CD1c-positive myeloid dendritic cell (primary cell): ENCODE measurements at regions not wholly inside any gene's neighbourhood (a gene's known extent, or its start where the extent isn't known, plus 50 kb on each side); places are given as distances from the start of the nearest gene placed in this dataset.

Source experiments
- DNase-seq: peaks from one replicate; pipeline ENCODE4 v3.0.0-alpha.2; 2016; ENCODE audit errors: extremely low spot score

GRCh38 chr3:107068980-107069379 is 308.3 kb upstream of the CCDC54 start:
- peak; percentile 45 for DNase-seq

GRCh38 chr3:107076946-107077345 is 300.3 kb upstream of the CCDC54 start:
- no peak for DNase-seq

GRCh38 chr3:107077391-107077790 is 299.8 kb upstream of the CCDC54 start:
- DNase-seq, result no peak

GRCh38 chr3:107082527-107082926 is 294.7 kb upstream of the CCDC54 start:
- DNase-seq, result no peak

- no peak for DNase-seq
Observed at GRCh38 chr3:107085261-107085660, 292.0 kb upstream of the CCDC54 start.

GRCh38 chr3:107092121-107092520 is 285.1 kb upstream of the CCDC54 start:
- no peak for DNase-seq

- DNase-seq, result peak; percentile 1
Observed at GRCh38 chr3:107098864-107099263, 278.4 kb upstream of the CCDC54 start.

GRCh38 chr3:107100137-107100536 is 277.1 kb upstream of the CCDC54 start:
- DNase-seq, result no peak

- no peak for DNase-seq
Observed at GRCh38 chr3:107100573-107100972, 276.7 kb upstream of the CCDC54 start.

- DNase-seq, result no peak
Observed at GRCh38 chr3:107103786-107104185, 273.5 kb upstream of the CCDC54 start.

GRCh38 chr3:107106316-107106715 is 270.9 kb upstream of the CCDC54 start:
- no peak for DNase-seq

- DNase-seq, result no peak
Observed at GRCh38 chr3:107106907-107107306, 270.3 kb upstream of the CCDC54 start.

- no peak for DNase-seq
Observed at GRCh38 chr3:107110596-107111305, 266.5 kb upstream of the CCDC54 start.

GRCh38 chr3:107111872-107112271 is 265.4 kb upstream of the CCDC54 start:
- no peak for DNase-seq

- DNase-seq, result no peak
Observed at GRCh38 chr3:107112356-107112755, 264.9 kb upstream of the CCDC54 start.

GRCh38 chr3:107116251-107116650 is 261.0 kb upstream of the CCDC54 start:
- DNase-seq, result no peak

GRCh38 chr3:107117156-107117555 is 260.1 kb upstream of the CCDC54 start:
- no peak for DNase-seq

GRCh38 chr3:107117922-107118536 is 259.2 kb upstream of the CCDC54 start:
- DNase-seq, result peak; percentile 6

GRCh38 chr3:107124885-107125284 is 252.4 kb upstream of the CCDC54 start:
- DNase-seq, result no peak

- DNase-seq, result no peak
Observed at GRCh38 chr3:107128946-107129345, 248.3 kb upstream of the CCDC54 start.

- DNase-seq, result no peak
Observed at GRCh38 chr3:107130089-107130700, 247.0 kb upstream of the CCDC54 start.

- no peak for DNase-seq
Observed at GRCh38 chr3:107132674-107133073, 244.6 kb upstream of the CCDC54 start.

- no peak for DNase-seq
Observed at GRCh38 chr3:107133891-107134290, 243.3 kb upstream of the CCDC54 start.
